Ovary (tissue), 3 donors: ENCODE measurements at regions not wholly inside any gene's neighbourhood (a gene's known extent, or its start where the extent isn't known, plus 50 kb on each side); places are given as distances from the start of the nearest gene placed in this dataset.

Experiments
- EP300 ChIP-seq: sonication (generic); formaldehyde crosslinking; IDR thresholded peaks from one replicate; pipeline ENCODE4 v1.6.1; 2017; ENCODE audit warnings: antibody characterized with exemption
- TF ChIP-seq, protein P1 (sequence below), 3 donors: fragments of 450-650 bp in 2 of 3; fragments of 200-600 bp in 1 of 3; IDR thresholded peaks; one replicate each; pipeline versions ENCODE4 v1.5.1 to v1.8.0; 2016 to 2022; ENCODE audit warnings: antibody characterized with exemption in 3 of 3, mild to moderate bottlenecking in 1 of 3
- donor health status: DM: no; HTN: no; CAD: no.

DNA sequence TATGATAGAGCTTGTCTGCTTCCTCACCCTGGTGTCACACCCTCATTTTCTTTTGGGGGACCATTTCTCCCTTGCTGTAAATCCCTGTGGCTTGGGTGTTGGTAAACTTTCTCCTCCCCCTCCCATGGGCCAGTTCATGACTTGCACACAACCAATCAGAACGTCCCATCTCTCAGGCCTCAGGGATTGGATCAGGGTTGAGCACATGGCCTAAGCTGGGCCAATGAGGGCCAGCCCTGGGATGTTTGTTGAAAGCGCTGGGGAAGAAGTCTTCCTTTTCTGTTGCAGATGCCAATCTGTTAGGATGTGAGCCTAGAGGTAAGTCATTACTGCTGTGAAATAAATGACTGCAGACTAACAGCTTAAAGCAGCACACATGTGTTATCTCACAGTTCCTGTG, 136.7 kb downstream of the AACS start:
- TF ChIP-seq, protein P1, sequence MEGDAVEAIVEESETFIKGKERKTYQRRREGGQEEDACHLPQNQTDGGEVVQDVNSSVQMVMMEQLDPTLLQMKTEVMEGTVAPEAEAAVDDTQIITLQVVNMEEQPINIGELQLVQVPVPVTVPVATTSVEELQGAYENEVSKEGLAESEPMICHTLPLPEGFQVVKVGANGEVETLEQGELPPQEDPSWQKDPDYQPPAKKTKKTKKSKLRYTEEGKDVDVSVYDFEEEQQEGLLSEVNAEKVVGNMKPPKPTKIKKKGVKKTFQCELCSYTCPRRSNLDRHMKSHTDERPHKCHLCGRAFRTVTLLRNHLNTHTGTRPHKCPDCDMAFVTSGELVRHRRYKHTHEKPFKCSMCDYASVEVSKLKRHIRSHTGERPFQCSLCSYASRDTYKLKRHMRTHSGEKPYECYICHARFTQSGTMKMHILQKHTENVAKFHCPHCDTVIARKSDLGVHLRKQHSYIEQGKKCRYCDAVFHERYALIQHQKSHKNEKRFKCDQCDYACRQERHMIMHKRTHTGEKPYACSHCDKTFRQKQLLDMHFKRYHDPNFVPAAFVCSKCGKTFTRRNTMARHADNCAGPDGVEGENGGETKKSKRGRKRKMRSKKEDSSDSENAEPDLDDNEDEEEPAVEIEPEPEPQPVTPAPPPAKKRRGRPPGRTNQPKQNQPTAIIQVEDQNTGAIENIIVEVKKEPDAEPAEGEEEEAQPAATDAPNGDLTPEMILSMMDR (IDR thresholded peaks at IDR 0.05): no peak
- TF ChIP-seq EP300: no peak
